IMR-90 (cell line): ENCODE measurements at regions not wholly inside any gene's neighbourhood (a gene's known extent, or its start where the extent isn't known, plus 50 kb on each side); places are given as distances from the start of the nearest gene placed in this dataset.

Experiments used
- ATAC-seq: fragments of 200-7000 bp; cut with Tn5 transposase; 2 replicates; pipeline ENCODE4 v1.9.1; 2020; ENCODE audit warnings: low read depth, mild to moderate bottlenecking, moderate library complexity
- BruUV-seq: library from RNA; stranded (reverse); fragments of 400-500 nt; replicated peaks from 2 replicates; lab custom pipeline; 2021; lab: Mats Ljungman, UMichigan
- CTCF ChIA-PET: fragments of 300-600 bp; formaldehyde crosslinking; extraction: SDS; loops from one replicate; lab custom pipeline; 2021; ENCODE audit warnings: antibody characterized with exemption; lab: Yijun Ruan, JAX
- POLR2A ChIA-PET: fragments of 300-600 bp; sonication (Branson Sonifier 250); formaldehyde crosslinking; loops from one replicate; lab custom pipeline; 2022; ENCODE audit warnings: antibody characterized with exemption; ENCODE audit not compliant: unreplicated experiment; lab: Charles Lee
- DNase-seq: peaks from one replicate; pipeline ENCODE4 v3.0.0; 2013
- H2AFZ ChIP-seq: replicated peaks from 2 replicates; pipeline ENCODE3; 2013; ENCODE audit warnings: low read length, mild to moderate bottlenecking; ENCODE audit not compliant: poor library complexity
- H2AK5ac ChIP-seq: 2 replicates; pipeline ENCODE4 v1.6.1; 2013; ENCODE audit warnings: low read depth, low read length, inconsistent platforms
- H2AK9ac ChIP-seq: replicated peaks from 2 replicates; pipeline ENCODE3; 2013; ENCODE audit warnings: mild to moderate bottlenecking, low read depth, low read length, moderate library complexity; ENCODE audit not compliant: poor library complexity
- H2BK120ac ChIP-seq: 2 replicates; pipeline ENCODE4 v1.6.1; 2013; ENCODE audit warnings: low read depth, low read length, inconsistent platforms
- H2BK15ac ChIP-seq: 3 replicates; pipeline ENCODE4 v1.6.1; 2013; ENCODE audit warnings: low read depth, low read length, inconsistent platforms
- H2BK20ac ChIP-seq: 2 replicates; pipeline ENCODE4 v1.6.1; 2013; ENCODE audit warnings: low read depth, mild to moderate bottlenecking, inconsistent platforms, low read length, moderate library complexity
- H2BK5ac ChIP-seq: 2 replicates; pipeline ENCODE4 v1.6.1; 2013; ENCODE audit warnings: mild to moderate bottlenecking, low read depth, low read length, inconsistent platforms; ENCODE audit not compliant: poor library complexity, severe bottlenecking
- H3K14ac ChIP-seq: replicated peaks from 2 replicates; pipeline ENCODE4 v1.6.1; 2013; ENCODE audit warnings: low read depth, low read length, inconsistent platforms
- H3K18ac ChIP-seq: 2 replicates; pipeline ENCODE4 v1.6.1; 2013; ENCODE audit warnings: low read depth, low read length, control low read depth
- H3K23ac ChIP-seq: 2 replicates; pipeline ENCODE4 v1.6.1; 2013; ENCODE audit warnings: low read depth, low read length, inconsistent platforms
- H3K27ac ChIP-seq: 2 replicates; pipeline ENCODE4 v1.5.1; 2013; ENCODE audit warnings: mild to moderate bottlenecking, control low read depth, low read length; ENCODE audit not compliant: insufficient read depth
- H3K27me3 ChIP-seq: 2 replicates; pipeline ENCODE4 v1.6.1; 2013; ENCODE audit warnings: low read length; ENCODE audit not compliant: control insufficient read depth, insufficient read depth
- H3K36me3 ChIP-seq: 2 replicates; pipeline ENCODE4 v1.6.1; 2013; ENCODE audit warnings: low read length, mixed read lengths; ENCODE audit not compliant: control insufficient read depth, insufficient read depth
- H3K4ac ChIP-seq: 2 replicates; pipeline ENCODE4 v1.6.1; 2013; ENCODE audit warnings: low read depth, low read length, inconsistent platforms
- H3K4me1 ChIP-seq: 2 replicates; pipeline ENCODE4 v1.6.1; 2013; ENCODE audit warnings: low read length, mixed read lengths; ENCODE audit not compliant: control insufficient read depth, insufficient read depth
- H3K4me2 ChIP-seq: 2 replicates; pipeline ENCODE4 v1.6.1; 2013; ENCODE audit warnings: low read depth, mild to moderate bottlenecking, control low read depth, low read length, moderate library complexity
- H3K4me3 ChIP-seq: 2 replicates; pipeline ENCODE4 v1.5.1; 2013; ENCODE audit warnings: low read depth, mild to moderate bottlenecking, control low read depth, low read length, moderate library complexity; ENCODE audit not compliant: insufficient read depth
- H3K56ac ChIP-seq: 2 replicates; pipeline ENCODE4 v1.6.1; 2013; ENCODE audit warnings: low read length, inconsistent platforms; ENCODE audit not compliant: insufficient read depth; ENCODE audit errors: extremely low read depth
- H3K79me1 ChIP-seq, 2 experiments: 2 replicates each; pipeline ENCODE4 v1.6.1; 2013; ENCODE audit warnings: low read length in 2 of 2, inconsistent platforms in 1 of 2, low read depth in 1 of 2
- H3K9ac ChIP-seq: 2 replicates; pipeline ENCODE4 v1.6.1; 2013; ENCODE audit warnings: low read depth, low read length, control low read depth
- H3K9me1 ChIP-seq: 2 replicates; pipeline ENCODE4 v1.6.1; 2013; ENCODE audit warnings: low read length, inconsistent platforms; ENCODE audit not compliant: insufficient read depth
- H3K9me3 ChIP-seq: 2 replicates; pipeline ENCODE4 v1.6.1; 2013; ENCODE audit warnings: low read length; ENCODE audit not compliant: control insufficient read depth, insufficient read depth
- H4K20me1 ChIP-seq: 2 replicates; pipeline ENCODE4 v1.6.1; 2013; ENCODE audit warnings: low read length, inconsistent platforms; ENCODE audit not compliant: insufficient read depth
- H4K5ac ChIP-seq: 2 replicates; pipeline ENCODE4 v1.6.1; 2013; ENCODE audit warnings: mild to moderate bottlenecking, low read depth, low read length, control low read depth
- H4K8ac ChIP-seq, 2 experiments: 2 replicates each; pipeline ENCODE4 v1.6.1; 2013; ENCODE audit warnings: low read depth in 2 of 2, low read length in 2 of 2, control low read depth in 1 of 2, inconsistent platforms in 1 of 2
- H4K91ac ChIP-seq: 2 replicates; pipeline ENCODE4 v1.6.1; 2013; ENCODE audit warnings: low read depth, low read length, inconsistent platforms; ENCODE audit not compliant: insufficient read depth
- BHLHE40 ChIP-seq: fragments of 150-350 bp; IDR thresholded peaks from 2 replicates; pipeline ENCODE4 v1.6.1; 2016; ENCODE audit warnings: mild to moderate bottlenecking, low read depth, low read length
- MAFK ChIP-seq: IDR thresholded peaks from 2 replicates; pipeline ENCODE4 v1.6.1; 2012; ENCODE audit warnings: low read depth, low read length, improper control_type of control experiment
- MXI1 ChIP-seq: IDR thresholded peaks from 2 replicates; pipeline ENCODE4 v1.6.1; 2012; ENCODE audit warnings: low read depth, mild to moderate bottlenecking, low read length, moderate library complexity, borderline replicate concordance
- dilution Hi-C: fragments of 300-500 bp; cut with HindIII; formaldehyde crosslinking; loops from one replicate; pipeline ENCODE4 v1.14.3; 2018; ENCODE audit warnings: low sequenced_read_pairs; ENCODE audit not compliant: unreplicated experiment
- in situ Hi-C: fragments of 300-500 bp; cut with MboI; formaldehyde crosslinking; loops from 3 replicates; pipeline ENCODE4 v1.14.3; 2019; ENCODE audit warnings: low sequenced_read_pairs, inconsistent platforms, mixed read lengths
- intact Hi-C: fragments of 100-400 bp; cut with micrococcal nuclease; formaldehyde crosslinking; loops from 2 replicates; pipeline ENCODE4 v1.10.0; 2022

GRCh38 chr4:31391976-31392375 is 671.8 kb downstream of the PCDH7 start:
- H2BK120ac ChIP-seq = no peak overlapping the region
- dilution Hi-C loops (no loop called here), intact Hi-C loops (no loop called here), in situ Hi-C loops (no loop called here)
- DNase-seq (no peak), ATAC-seq (no peak)
- H2BK15ac ChIP-seq = no peak overlapping the region
- H3K27me3 ChIP-seq = no peaks in the 10 kb centered on the region
- H3K36me3 ChIP-seq = no peaks in the 10 kb centered on the region
- no TSS peak for BruUV-seq
- H2AK5ac ChIP-seq = no peak overlapping the region
- no peak overlapping the region for H3K14ac ChIP-seq
- H2BK5ac ChIP-seq = no peak overlapping the region
- no peak overlapping the region for H3K27ac ChIP-seq
- H4K5ac ChIP-seq = no peak overlapping the region
- CTCF ChIA-PET = interaction anchor here (0.6 kb wide), 1 partner anchor 181 kb away, joined by 5 read pairs; no protein-coding TSS in a partner anchor
- H3K9me3 ChIP-seq = no peaks in the 10 kb centered on the region
- H3K9me1 ChIP-seq = no peaks in the 10 kb centered on the region
- no peak overlapping the region for H3K23ac ChIP-seq
- H4K91ac ChIP-seq = no peak overlapping the region
- H4K8ac ChIP-seq = no peak overlapping the region
- no peak overlapping the region for H3K4ac ChIP-seq
- no peak overlapping the region for H2AK9ac ChIP-seq
- H3K56ac ChIP-seq = no peak overlapping the region
- H3K18ac ChIP-seq = no peak overlapping the region
- H3K4me3 ChIP-seq = no peak overlapping the region
- TF ChIP-seq MAFK (no peak), BHLHE40 (no peak), MXI1 (no peak)
- no peaks in the 10 kb centered on the region for H4K20me1 ChIP-seq
- H3K9ac ChIP-seq = no peak overlapping the region
- no peak overlapping the region for H2BK20ac ChIP-seq
- H2AFZ ChIP-seq = no peak overlapping the region
- H3K4me2 ChIP-seq = no peak overlapping the region
- no peaks in the 10 kb centered on the region for H3K4me1 ChIP-seq
- POLR2A ChIA-PET = no interaction called here
- no peaks in the 10 kb centered on the region for H3K79me1 ChIP-seq
